Subcutaneous abdominal adipose tissue (tissue), 5 donors: ENCODE measurements at regions not wholly inside any gene's neighbourhood (a gene's known extent, or its start where the extent isn't known, plus 50 kb on each side); places are given as distances from the start of the nearest gene placed in this dataset.

Experiments
- H3K27ac ChIP-seq: one replicate; pipeline ENCODE4 v1.7.0; 2013; ENCODE audit warnings: low read depth, mild to moderate bottlenecking, inconsistent platforms, low read length, moderate library complexity
- H3K27me3 ChIP-seq, 5 donors: one replicate each; pipeline ENCODE4 v1.7.0; 2013; ENCODE audit warnings: low read length in 5 of 5, inconsistent platforms in 1 of 5; ENCODE audit not compliant: control insufficient read depth in 5 of 5, insufficient read depth in 4 of 5
- H3K36me3 ChIP-seq, 5 donors: one replicate each; pipeline ENCODE4 v1.7.0; 2013; ENCODE audit warnings: low read length in 5 of 5; ENCODE audit not compliant: control insufficient read depth in 5 of 5, insufficient read depth in 5 of 5
- H3K4me1 ChIP-seq, 5 donors: one replicate each; pipeline ENCODE4 v1.7.0; 2013; ENCODE audit warnings: low read length in 5 of 5, mild to moderate bottlenecking in 3 of 5, moderate library complexity in 1 of 5; ENCODE audit not compliant: control insufficient read depth in 5 of 5, insufficient read depth in 5 of 5
- H3K4me3 ChIP-seq, 5 donors: one replicate each; pipeline ENCODE4 v1.7.0; 2013; ENCODE audit warnings: low read length in 5 of 5, low read depth in 1 of 5
- H3K9ac ChIP-seq, 5 donors: one replicate each; pipeline ENCODE4 v1.7.0; 2013; ENCODE audit warnings: low read length in 5 of 5, mild to moderate bottlenecking in 4 of 5, moderate library complexity in 3 of 5
- H3K9me3 ChIP-seq, 5 donors: one replicate each; pipeline ENCODE4 v1.7.0; 2013; ENCODE audit warnings: low read length in 5 of 5; ENCODE audit not compliant: control insufficient read depth in 5 of 5
- donor health status: healthy.
- donor health status: healthy.
- donor health status: healthy.
- donor health status: healthy.
- donor health status: healthy.

GRCh38 chr5:56289602-56289987, 56.5 kb upstream of the ANKRD55 start:
- no peak overlapping the region for H3K9ac ChIP-seq
- H3K9me3 ChIP-seq: no peaks in the 10 kb centered on the region
- H3K36me3 ChIP-seq: no peaks in the 10 kb centered on the region
- peaks cover 0 to 5% (median 0%) of the 10 kb centered on the region in 5 donors for H3K4me1 ChIP-seq
- H3K27me3 ChIP-seq: no peaks in the 10 kb centered on the region
- no peak overlapping the region for H3K27ac ChIP-seq
- H3K4me3 ChIP-seq: no peak overlapping the region

GRCh38 chr5:56288873-56289601, 55.9 kb upstream of the ANKRD55 start:
- Histone ChIP-seq H3K4me1 (peaks cover 0 to 5% (median 0%) of the 10 kb centered on the region in 5 donors), H3K9me3 (no peaks in the 10 kb centered on the region), H3K9ac (no peak overlapping the region), H3K4me3 (no peak overlapping the region), H3K36me3 (no peaks in the 10 kb centered on the region), H3K27me3 (no peaks in the 10 kb centered on the region), H3K27ac (no peak overlapping the region)

GRCh38 chr5:56286015-56286884, 53.1 kb upstream of the ANKRD55 start:
- Histone ChIP-seq H3K27ac (no peak overlapping the region), H3K9ac (no peak overlapping the region), H3K9me3 (no peaks in the 10 kb centered on the region), H3K36me3 (no peaks in the 10 kb centered on the region), H3K4me3 (no peak overlapping the region), H3K4me1 (no peaks in the 10 kb centered on the region), H3K27me3 (no peaks in the 10 kb centered on the region)

GRCh38 chr5:56282951-56283350, 49.8 kb upstream of the ANKRD55 start:
- no peaks in the 10 kb centered on the region for H3K9me3 ChIP-seq

More at GRCh38 chr5:56282951-56283350, 49.8 kb upstream of the ANKRD55 start:
- Histone ChIP-seq H3K27me3 (no peaks in the 10 kb centered on the region), H3K4me3 (no peak overlapping the region), H3K27ac (no peak overlapping the region), H3K36me3 (no peaks in the 10 kb centered on the region), H3K4me1 (peaks cover 4 to 18% (median 11%) of the 10 kb centered on the region in 5 donors), H3K9ac (no peak overlapping the region)
